ENCODE measurements at regions not wholly inside any gene's neighbourhood (a gene's known extent, or its start where the extent isn't known, plus 50 kb on each side); places are given as distances from the start of the nearest gene placed in this dataset.

GRCh38 chr4:96471956-96472867, 632.3 kb downstream of the PDHA2 start:
- TF ChIP-seq CTCF (IDR thresholded peaks at IDR 0.05; ENCODE audit: poor library complexity) (no peak), EZH2 (IDR thresholded peaks at IDR 0.05; ENCODE audit: borderline replicate concordance) (no peak)
